Stimulated activated naive CD8-positive, alpha-beta T cell treated with anti-CD3 and anti-CD28 coated beads, Interleukin-15, amount 100 ng/mL, for 72 hours (primary cell): ENCODE measurements at regions not wholly inside any gene's neighbourhood (a gene's known extent, or its start where the extent isn't known, plus 50 kb on each side); places are given as distances from the start of the nearest gene placed in this dataset.
"Not testable (repeated sequence)": the region's sequence is repeated elsewhere in the genome, so short reads cannot be mapped to it uniquely, and the experiment has no call there.

Experiments
- ATAC-seq: fragments of 150-1000 bp; cut with Tn5 transposase; 2 replicates; pipeline ENCODE4 v1.10.0; 2021; ENCODE audit warnings: mild to moderate bottlenecking, moderate library complexity
- DNase-seq, 2 donors: peaks; one replicate each; pipeline ENCODE4 v3.0.0; 2021 to 2022
- H3K27ac Mint-ChIP-seq, 2 donors: one replicate each; pipeline ENCODE4 v1.8.0; 2022; ENCODE audit warnings: mild to moderate bottlenecking in 2 of 2, mixed read lengths in 2 of 2, moderate library complexity in 2 of 2
- H3K27me3 Mint-ChIP-seq: one replicate; pipeline ENCODE4 v1.8.0; 2022; ENCODE audit warnings: mixed read lengths
- H3K4me1 Mint-ChIP-seq: one replicate; pipeline ENCODE4 v1.8.0; 2022; ENCODE audit warnings: mild to moderate bottlenecking, mixed read lengths
- H3K4me3 Mint-ChIP-seq, 2 donors: one replicate each; pipeline ENCODE4 v1.8.0; 2022; ENCODE audit warnings: mild to moderate bottlenecking in 2 of 2, mixed read lengths in 2 of 2, moderate library complexity in 1 of 2
- H3K9me3 Mint-ChIP-seq, 2 donors: one replicate each; pipeline ENCODE4 v1.8.0; 2022; ENCODE audit warnings: mixed read lengths in 2 of 2

DNA sequence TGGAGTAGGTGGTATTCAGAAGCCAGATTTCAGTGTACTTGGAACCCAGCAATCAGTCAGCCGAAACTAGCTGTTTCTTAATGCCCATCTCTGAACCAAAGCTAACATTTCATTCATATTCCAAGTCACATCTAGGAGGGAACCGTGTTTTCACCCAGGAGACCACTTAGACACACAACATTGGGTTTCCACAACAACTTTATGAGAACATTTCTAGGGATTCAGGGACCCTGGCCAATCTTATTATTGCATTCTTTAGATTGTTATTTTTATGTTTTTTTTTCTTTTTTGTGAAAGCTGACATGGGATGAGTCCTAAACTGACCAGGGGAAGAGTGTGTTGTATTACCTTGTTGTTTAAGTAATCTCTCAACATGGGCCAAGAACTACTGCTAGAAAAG is 72.5 kb upstream of the KIAA0040 start:
- no peak overlapping the region for H3K27ac Mint-ChIP-seq
- H3K27me3 Mint-ChIP-seq = no peaks in the 10 kb centered on the region
- peaks cover 26 to 31% of the 10 kb centered on the region in 2 donors for H3K9me3 Mint-ChIP-seq
- ATAC-seq = no peak
- H3K4me1 Mint-ChIP-seq = no peaks in the 10 kb centered on the region
- H3K4me3 Mint-ChIP-seq = no peak overlapping the region
- DNase-seq = no peak

DNA sequence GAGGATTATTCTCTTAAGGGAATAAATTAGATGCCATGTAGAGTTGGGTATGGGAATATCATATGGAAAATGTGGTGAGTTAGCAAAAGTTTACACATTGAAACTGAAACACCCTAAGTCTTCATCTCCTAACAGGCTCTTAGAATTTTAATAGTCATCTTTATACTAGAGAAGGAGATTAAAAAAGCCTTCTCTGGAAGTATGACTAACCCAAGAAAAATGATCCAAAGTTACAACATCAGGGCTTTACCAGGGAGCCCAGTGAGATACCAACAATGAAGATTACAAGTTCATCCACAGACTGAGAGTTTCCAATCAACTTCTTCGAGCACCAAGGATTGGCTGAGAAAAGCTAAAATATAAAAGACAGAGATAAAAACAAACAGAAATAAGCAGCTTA is 70.0 kb upstream of the KIAA0040 start:
- Mint-ChIP-seq H3K4me3 (no peak overlapping the region), H3K9me3 (peaks cover 29 to 36% of the 10 kb centered on the region in 2 donors), H3K27ac (no peak overlapping the region), H3K27me3 (no peaks in the 10 kb centered on the region), H3K4me1 (no peaks in the 10 kb centered on the region)
- no peak for DNase-seq
- ATAC-seq = no peak

DNA sequence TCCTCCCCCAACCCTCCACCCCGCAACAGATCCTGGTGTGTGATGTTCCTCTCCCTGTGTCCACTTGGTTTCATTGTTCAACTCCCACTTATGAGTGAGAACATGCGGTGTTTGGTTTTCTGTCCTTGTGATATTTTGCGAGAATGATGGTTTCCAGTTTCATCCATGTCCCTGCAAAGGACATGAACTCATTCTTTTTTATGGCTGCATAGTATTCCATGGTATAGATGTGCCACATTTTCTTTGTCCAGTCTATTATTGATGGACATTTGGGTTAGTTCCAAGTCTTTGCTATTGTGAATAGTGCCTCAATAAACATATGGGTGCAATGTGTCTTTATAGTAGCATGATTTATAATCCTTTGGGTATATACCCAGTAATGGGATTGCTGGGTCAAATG is 63.7 kb upstream of the KIAA0040 start:
- not testable (repeated sequence) for DNase-seq, H3K4me1 Mint-ChIP-seq, H3K27ac Mint-ChIP-seq, H3K4me3 Mint-ChIP-seq, H3K27me3 Mint-ChIP-seq, ATAC-seq
- peaks cover 11 to 20% of the 10 kb centered on the region in 2 donors for H3K9me3 Mint-ChIP-seq

DNA sequence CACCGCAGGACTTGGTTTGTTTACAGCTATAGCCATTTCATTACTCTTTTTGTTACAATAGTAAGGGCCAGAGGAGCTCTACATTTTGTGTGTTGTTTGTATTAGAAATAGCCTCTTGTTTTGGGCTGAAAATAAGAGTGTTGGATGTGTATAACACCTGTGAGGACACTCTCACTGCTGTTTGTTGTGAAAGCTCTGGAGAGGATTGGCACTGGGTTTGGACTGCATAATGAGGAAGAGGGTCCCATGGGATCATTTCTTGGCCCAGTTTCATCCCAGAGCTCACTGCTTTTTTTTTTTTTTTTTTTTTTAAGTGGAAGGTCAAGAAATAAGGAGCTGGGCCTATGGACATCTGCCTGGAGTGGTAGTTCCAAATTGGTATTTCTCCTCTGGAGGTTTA is 61.6 kb upstream of the KIAA0040 start:
- DNase-seq (no peak), ATAC-seq (no peak)
- Mint-ChIP-seq H3K27me3 (no peaks in the 10 kb centered on the region), H3K27ac (no peak overlapping the region), H3K4me3 (no peak overlapping the region), H3K9me3 (peaks cover 3 to 18% of the 10 kb centered on the region in 2 donors), H3K4me1 (no peaks in the 10 kb centered on the region)

DNA sequence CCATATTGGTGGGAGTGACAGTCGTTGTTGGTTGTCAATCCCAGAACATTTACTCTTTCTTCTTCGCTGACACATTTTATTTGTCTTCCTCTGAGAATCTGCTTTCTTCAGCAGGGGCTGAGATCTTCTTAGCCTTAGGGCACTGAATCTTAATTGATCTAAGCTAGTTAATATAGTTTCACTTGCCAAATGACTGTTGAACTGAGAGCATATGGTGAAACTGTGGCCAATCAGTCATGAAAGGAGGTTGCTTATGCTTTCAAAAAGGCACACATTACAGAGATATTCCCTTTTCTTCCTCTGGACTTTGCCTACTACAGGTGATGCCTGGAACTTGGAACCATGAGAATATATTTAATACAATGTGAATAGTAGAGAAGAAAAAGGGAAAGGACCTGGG is 60.0 kb upstream of the KIAA0040 start:
- no peaks in the 10 kb centered on the region for H3K4me1 Mint-ChIP-seq
- DNase-seq (no peak), ATAC-seq (no peak)
- peaks cover 3 to 14% of the 10 kb centered on the region in 2 donors for H3K9me3 Mint-ChIP-seq
- H3K4me3 Mint-ChIP-seq = no peak overlapping the region
- H3K27ac Mint-ChIP-seq = no peak overlapping the region
- H3K27me3 Mint-ChIP-seq = no peaks in the 10 kb centered on the region

DNA sequence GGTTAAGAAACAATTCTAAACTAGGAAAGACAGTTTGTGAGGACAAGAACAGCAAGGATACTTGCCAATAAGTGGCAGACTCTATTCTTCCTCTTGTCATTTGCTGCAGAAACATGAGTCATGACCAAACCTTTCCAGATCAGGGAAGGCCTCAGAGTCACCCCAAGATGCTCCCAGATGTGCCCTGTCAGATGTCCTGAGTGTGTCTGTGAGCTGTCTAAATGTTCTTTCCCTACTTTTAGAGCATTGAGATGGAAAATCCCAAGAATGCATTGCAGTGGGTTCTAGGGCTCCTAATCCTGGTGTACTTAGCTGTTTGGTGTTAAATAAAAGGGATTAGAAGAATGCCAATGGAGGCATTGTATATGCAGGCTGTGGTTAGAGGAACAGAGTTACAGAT is 57.5 kb upstream of the KIAA0040 start:
- H3K4me3 Mint-ChIP-seq = no peak overlapping the region
- no peak for ATAC-seq
- no peaks in the 10 kb centered on the region for H3K27me3 Mint-ChIP-seq
- peaks cover 3 to 21% of the 10 kb centered on the region in 2 donors for H3K9me3 Mint-ChIP-seq
- no peaks in the 10 kb centered on the region for H3K4me1 Mint-ChIP-seq
- H3K27ac Mint-ChIP-seq = peak overlapping the region in 1 of 2 donors; percentile 14
- DNase-seq = no peak

DNA sequence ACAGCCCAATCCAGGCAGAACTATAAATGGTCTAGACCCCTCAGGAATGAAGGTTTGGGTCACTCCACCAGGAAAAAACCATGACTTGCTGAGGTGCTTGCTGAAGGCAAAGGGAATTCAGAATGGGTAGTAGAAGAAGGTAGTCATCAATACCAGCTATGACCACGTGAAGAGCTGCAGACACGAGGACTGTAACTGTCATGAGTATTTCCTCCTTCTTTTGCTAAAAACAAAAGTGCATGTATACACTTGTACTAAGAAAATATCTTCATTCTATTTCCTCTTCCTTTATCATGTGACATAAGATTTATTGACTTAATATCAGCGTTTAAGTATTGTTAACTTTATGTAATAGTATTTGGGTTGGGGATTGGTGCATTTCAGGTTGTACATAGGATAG is 55.5 kb upstream of the KIAA0040 start:
- H3K27ac Mint-ChIP-seq, H3K4me1 Mint-ChIP-seq, ATAC-seq, H3K27me3 Mint-ChIP-seq, H3K4me3 Mint-ChIP-seq, DNase-seq: not testable (repeated sequence)
- H3K9me3 Mint-ChIP-seq = peaks cover 13 to 37% of the 10 kb centered on the region in 2 donors

DNA sequence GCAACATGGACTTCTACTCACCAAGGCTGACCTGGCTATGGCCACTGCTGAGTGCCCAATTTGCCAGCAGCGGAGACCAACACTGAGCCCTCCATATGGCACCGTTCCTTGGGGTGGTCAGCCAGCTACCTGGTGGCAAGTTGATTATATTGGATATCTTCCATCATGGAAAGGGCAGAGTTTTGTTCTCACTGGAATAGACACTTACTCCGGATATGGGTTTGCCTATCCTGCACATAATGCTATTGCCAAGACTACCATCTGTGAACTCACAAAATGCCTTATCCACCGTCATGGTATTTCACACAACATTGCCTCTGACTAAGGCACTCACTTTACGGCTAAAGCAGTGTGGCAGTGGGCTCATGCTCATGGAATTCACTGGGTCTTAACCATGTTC is 54.5 kb upstream of the KIAA0040 start:
- H3K4me1 Mint-ChIP-seq, H3K27me3 Mint-ChIP-seq, ATAC-seq, DNase-seq, H3K4me3 Mint-ChIP-seq, H3K27ac Mint-ChIP-seq: not testable (repeated sequence)
- H3K9me3 Mint-ChIP-seq = peaks cover 13 to 37% of the 10 kb centered on the region in 2 donors

DNA sequence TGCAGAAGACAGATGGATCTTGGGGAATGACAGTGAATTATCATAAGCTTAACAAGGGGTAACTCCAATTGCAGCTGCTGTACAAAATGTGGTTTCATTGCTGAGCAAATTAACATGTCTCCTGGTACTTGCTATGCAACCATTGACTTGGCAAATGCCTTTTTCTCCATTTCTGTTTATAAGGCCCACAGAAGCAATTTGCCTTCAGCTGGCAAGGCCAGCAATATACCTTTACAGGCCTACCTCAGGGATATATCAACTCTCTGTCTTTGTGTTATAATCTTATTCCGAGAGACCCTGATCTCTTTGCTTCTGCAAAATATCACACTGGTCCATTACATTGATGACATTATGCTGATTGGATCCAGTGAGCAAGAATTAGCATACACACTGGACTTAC is 52.7 kb upstream of the KIAA0040 start:
- Mint-ChIP-seq H3K9me3 (peaks cover 13 to 27% of the 10 kb centered on the region in 2 donors), H3K4me1 (no peaks in the 10 kb centered on the region), H3K27me3 (no peaks in the 10 kb centered on the region), H3K4me3 (no peak overlapping the region), H3K27ac (no peak overlapping the region)
- no peak for ATAC-seq
- no peak for DNase-seq

DNA sequence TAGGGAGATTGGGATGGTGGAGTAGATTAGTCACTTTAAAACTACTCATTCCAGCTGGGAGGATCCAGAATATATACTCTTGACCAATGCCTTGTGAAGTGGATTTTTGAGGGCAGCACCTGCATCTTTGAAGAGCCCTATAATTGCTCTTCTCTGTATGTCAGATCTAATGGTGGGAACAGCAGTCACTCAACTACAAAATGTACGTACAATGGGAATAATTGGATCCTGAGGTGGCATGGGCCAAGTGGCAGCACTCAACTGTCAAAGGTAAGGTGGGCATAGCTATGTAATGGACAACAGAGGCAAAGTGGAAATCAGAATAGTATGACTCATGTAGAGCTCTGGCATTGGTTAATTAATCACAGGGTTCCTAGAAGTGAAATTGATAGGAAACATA is 51.6 kb upstream of the KIAA0040 start:
- H3K27me3 Mint-ChIP-seq = no peaks in the 10 kb centered on the region
- peaks cover 10 to 23% of the 10 kb centered on the region in 2 donors for H3K9me3 Mint-ChIP-seq
- DNase-seq (no peak), ATAC-seq (no peak)
- H3K4me3 Mint-ChIP-seq = no peak overlapping the region
- no peaks in the 10 kb centered on the region for H3K4me1 Mint-ChIP-seq
- H3K27ac Mint-ChIP-seq = no peak overlapping the region
